ENCODE measurements at regions not wholly inside any gene's neighbourhood (a gene's known extent, or its start where the extent isn't known, plus 50 kb on each side); places are given as distances from the start of the nearest gene placed in this dataset.

GRCh38 chr3:111286746-111287145 lies 215.1 kb downstream of the NECTIN3 start:
- H3K4me3 Mint-ChIP-seq = no peak overlapping the region
- peaks cover 9% of the 10 kb centered on the region; the same call in 1 of the 2 replicates for H3K4me1 Mint-ChIP-seq (ENCODE audit: low read depth)
- TF ChIP-seq CTCF (IDR thresholded peaks at IDR 0.05) = no peak
- no peaks in the 10 kb centered on the region for H3K9me3 Mint-ChIP-seq
- no peak for DNase-seq
- H3K27ac Mint-ChIP-seq = no peak overlapping the region
- peaks cover 5% of the 10 kb centered on the region; the same call in 1 of the 2 replicates for H3K27me3 Mint-ChIP-seq (ENCODE audit: insufficient read depth)
- H3K36me3 Mint-ChIP-seq (ENCODE audit: low read depth) = 0 out of 2 replicates have a peak, but pooled peaks cover 4% of the 10 kb centered on the region

GRCh38 chr3:111292117-111292516 lies 220.5 kb downstream of the NECTIN3 start:
- TF ChIP-seq CTCF (IDR thresholded peaks at IDR 0.05) = no peak
- no peak overlapping the region for H3K27ac Mint-ChIP-seq
- H3K27me3 Mint-ChIP-seq (ENCODE audit: insufficient read depth) = peaks cover 10% of the 10 kb centered on the region; the same call in 1 of the 2 replicates
- H3K4me3 Mint-ChIP-seq = no peak overlapping the region
- H3K36me3 Mint-ChIP-seq (ENCODE audit: low read depth) = no peaks in the 10 kb centered on the region
- H3K9me3 Mint-ChIP-seq = no peaks in the 10 kb centered on the region
- DNase-seq = no peak
- H3K4me1 Mint-ChIP-seq (ENCODE audit: low read depth) = no peaks in the 10 kb centered on the region

- Mint-ChIP-seq H3K4me1 (ENCODE audit: low read depth) (peaks cover 37% of the 10 kb centered on the region), H3K27ac (no peak overlapping the region; the same call in 1 of the 2 replicates), H3K9me3 (no peaks in the 10 kb centered on the region), H3K27me3 (ENCODE audit: insufficient read depth) (peaks cover 5% of the 10 kb centered on the region), H3K4me3 (no peak overlapping the region), H3K36me3 (ENCODE audit: low read depth) (no peaks in the 10 kb centered on the region)
- peak; percentile 34 for DNase-seq
- peak; percentile 49 for TF ChIP-seq CTCF (IDR thresholded peaks at IDR 0.05)
Observed at GRCh38 chr3:111299192-111299615, 227.6 kb downstream of the NECTIN3 start.

GRCh38 chr3:111301238-111301798 lies 229.7 kb downstream of the NECTIN3 start:
- no peaks in the 10 kb centered on the region for H3K36me3 Mint-ChIP-seq (ENCODE audit: low read depth)
- no peaks in the 10 kb centered on the region for H3K9me3 Mint-ChIP-seq
- DNase-seq = no peak
- H3K4me1 Mint-ChIP-seq (ENCODE audit: low read depth) = peaks cover 39% of the 10 kb centered on the region
- no peak overlapping the region for H3K27ac Mint-ChIP-seq
- H3K27me3 Mint-ChIP-seq (ENCODE audit: insufficient read depth) = peaks cover 4% of the 10 kb centered on the region
- H3K4me3 Mint-ChIP-seq = no peak overlapping the region
- TF ChIP-seq CTCF (IDR thresholded peaks at IDR 0.05) = no peak

- Mint-ChIP-seq H3K27me3 (ENCODE audit: insufficient read depth) (peaks cover 1% of the 10 kb centered on the region), H3K9me3 (no peaks in the 10 kb centered on the region), H3K36me3 (ENCODE audit: low read depth) (no peaks in the 10 kb centered on the region), H3K27ac (no peak overlapping the region), H3K4me1 (ENCODE audit: low read depth) (peaks cover 39% of the 10 kb centered on the region), H3K4me3 (no peak overlapping the region)
- no peak for DNase-seq
- no peak for TF ChIP-seq CTCF (IDR thresholded peaks at IDR 0.05)
Observed at GRCh38 chr3:111302063-111302462, 230.4 kb downstream of the NECTIN3 start.
